GM12878 (cell line): ENCODE measurements at regions not wholly inside any gene's neighbourhood (a gene's known extent, or its start where the extent isn't known, plus 50 kb on each side); places are given as distances from the start of the nearest gene placed in this dataset.

Source experiments
- ATAC-seq: fragments of 200-7000 bp; cut with Tn5 transposase; 3 replicates; pipeline ENCODE4 v1.9.1; 2020; ENCODE audit warnings: mild to moderate bottlenecking, moderate library complexity
- BruUV-seq: library from RNA; stranded (reverse); fragments of 400-500 nt; replicated peaks from 2 replicates; lab custom pipeline; 2021; lab: Mats Ljungman, UMichigan
- CTCF ChIA-PET: fragments of 300-600 bp; sonication (Branson Sonifier 250); formaldehyde crosslinking; extraction: SDS; loops from one replicate; lab custom pipeline; 2021; ENCODE audit warnings: inconsistent platforms; lab: Yijun Ruan, JAX
- POLR2A ChIA-PET: fragments of 350-600 bp; formaldehyde crosslinking; extraction: SDS; loops from one replicate; lab custom pipeline; 2021; ENCODE audit warnings: inconsistent platforms; lab: Charles Lee
- RAD21 ChIA-PET: fragments of 300-600 bp; sonication (Branson Sonifier 250); formaldehyde crosslinking; loops from one replicate; lab custom pipeline; 2023; ENCODE audit warnings: antibody characterized with exemption; ENCODE audit not compliant: unreplicated experiment; lab: Charles Lee
- SMC1A ChIA-PET: fragments of 300-600 bp; sonication (Branson Sonifier 250); formaldehyde crosslinking; loops from one replicate; lab custom pipeline; 2023; ENCODE audit not compliant: unreplicated experiment, uncharacterized antibody; lab: Charles Lee
- DNase-seq: peaks from one replicate; pipeline ENCODE4 v3.0.0-alpha.2; 2011; ENCODE audit warnings: low read depth, low spot score
- FAIRE-seq: peaks from 3 replicates; lab custom pipeline; 2011; peaks lifted over from hg19 to GRCh38; lab: Jason Lieb, UNC
- H2AFZ ChIP-seq: 2 replicates; pipeline ENCODE4 v1.6.0; 2011; ENCODE audit warnings: low read depth, low read length, control low read depth; ENCODE audit not compliant: control insufficient read depth
- H3K27ac ChIP-seq: 2 replicates; pipeline ENCODE4 v1.5.1; 2011; ENCODE audit warnings: control low read depth; ENCODE audit not compliant: control insufficient read depth, insufficient read depth
- H3K27me3 ChIP-seq, 2 experiments: replicated peaks in 1 of 2; 2 replicates each; pipeline versions ENCODE4 v1.6.0 to v1.6.1; 2011; ENCODE audit warnings: low read length in 1 of 2; ENCODE audit not compliant: control insufficient read depth in 2 of 2, insufficient read depth in 2 of 2
- H3K36me3 ChIP-seq, 2 experiments: 2 replicates each; pipeline ENCODE4 v1.5.1; 2011; ENCODE audit warnings: low read length in 1 of 2; ENCODE audit not compliant: control insufficient read depth in 2 of 2, insufficient read depth in 2 of 2
- H3K4me1 ChIP-seq: 2 replicates; pipeline ENCODE4 v1.6.1; 2011; ENCODE audit warnings: mild to moderate bottlenecking, low read length, moderate library complexity, mixed read lengths; ENCODE audit not compliant: control insufficient read depth, insufficient read depth
- H3K4me2 ChIP-seq: 2 replicates; pipeline ENCODE4 v1.6.0; 2011; ENCODE audit warnings: control low read depth; ENCODE audit not compliant: control insufficient read depth, insufficient read depth
- H3K4me3 ChIP-seq: fragments of 200-600 bp; sonication (generic); 2 replicates; pipeline ENCODE4 v1.5.1; 2016
- H3K79me2 ChIP-seq: 2 replicates; pipeline ENCODE4 v1.6.0; 2011; ENCODE audit warnings: low read length; ENCODE audit not compliant: control insufficient read depth, insufficient read depth
- H3K9ac ChIP-seq: 2 replicates; pipeline ENCODE4 v1.8.0; 2011; ENCODE audit warnings: low read length, control low read depth, mixed read lengths; ENCODE audit not compliant: control insufficient read depth, insufficient read depth
- H3K9me3 ChIP-seq: replicated peaks from 3 replicates; pipeline ENCODE4 v1.5.1; 2011; ENCODE audit warnings: mild to moderate bottlenecking, low read length; ENCODE audit not compliant: control insufficient read depth, insufficient read depth
- H4K20me1 ChIP-seq: 2 replicates; pipeline ENCODE4 v1.6.0; 2011; ENCODE audit not compliant: control insufficient read depth, insufficient read depth
- BCLAF1 ChIP-seq: fragments of 450-650 bp; IDR thresholded peaks from 2 replicates; pipeline ENCODE4 v1.6.1; 2017; ENCODE audit warnings: antibody characterized with exemption, mild to moderate bottlenecking, moderate library complexity
- CHD1 ChIP-seq: IDR thresholded peaks from 2 replicates; pipeline ENCODE4 v1.6.1; 2012; ENCODE audit warnings: low read depth, low read length, improper control_type of control experiment
- CREM ChIP-seq: IDR thresholded peaks from 2 replicates; pipeline ENCODE4 v1.6.1; 2014; ENCODE audit warnings: antibody characterized with exemption, low read depth
- EGR1 ChIP-seq, 2 experiments: IDR thresholded peaks; 1 replicate in 1 of 2; 2 replicates in 1 of 2; pipeline ENCODE4 v1.6.1; 2011 to 2012; ENCODE audit warnings: low read depth in 2 of 2, low read length in 2 of 2, borderline replicate concordance in 1 of 2, mild to moderate bottlenecking in 1 of 2, moderate library complexity in 1 of 2
- ELK1 ChIP-seq: IDR thresholded peaks from 2 replicates; pipeline ENCODE4 v1.6.1; 2012; ENCODE audit warnings: low read depth, low read length, improper control_type of control experiment
- EZH2 ChIP-seq: IDR thresholded peaks from 2 replicates; pipeline ENCODE4 v1.6.1; 2012; ENCODE audit warnings: low read depth, mild to moderate bottlenecking, control low read depth, inconsistent platforms, low read length, borderline replicate concordance; ENCODE audit not compliant: control insufficient read depth
- HSF1 ChIP-seq: fragments of 150-350 bp; IDR thresholded peaks from 2 replicates; pipeline ENCODE4 v1.6.1; 2014; ENCODE audit warnings: mild to moderate bottlenecking, low read depth, low read length
- KDM1A ChIP-seq: fragments of 200-600 bp; sonication (generic); IDR thresholded peaks from 2 replicates; pipeline ENCODE4 v1.6.1; 2016; ENCODE audit warnings: borderline replicate concordance
- NFIC ChIP-seq: IDR thresholded peaks from 2 replicates; pipeline ENCODE4 v1.6.1; 2012; ENCODE audit warnings: low read depth, mild to moderate bottlenecking, inconsistent platforms, low read length, moderate library complexity
- RB1 ChIP-seq: fragments of 450-650 bp; formaldehyde crosslinking; IDR thresholded peaks from 2 replicates; pipeline ENCODE4 v1.6.1; 2017; ENCODE audit warnings: mild to moderate bottlenecking, borderline replicate concordance
- RBBP5 ChIP-seq: fragments of 200-600 bp; sonication (generic); conservative IDR thresholded peaks from 2 replicates; pipeline ENCODE4 v1.6.1; 2016
- SKIL ChIP-seq: fragments of 450-650 bp; IDR thresholded peaks from 2 replicates; pipeline ENCODE4 v1.6.1; 2017; ENCODE audit warnings: mild to moderate bottlenecking, low read depth, inconsistent platforms; ENCODE audit not compliant: poor library complexity, severe bottlenecking
- TBL1XR1 ChIP-seq: IDR thresholded peaks from 2 replicates; pipeline ENCODE4 v1.6.1; 2012; ENCODE audit warnings: low read depth, low read length, improper control_type of control experiment
- WRNIP1 ChIP-seq: IDR thresholded peaks from 2 replicates; pipeline ENCODE4 v1.6.1; 2011; ENCODE audit warnings: low read depth, low read length, improper control_type of control experiment, borderline replicate concordance
- ZZZ3 ChIP-seq: IDR thresholded peaks from 2 replicates; pipeline ENCODE4 v1.6.1; 2011; ENCODE audit warnings: low read depth; ENCODE audit not compliant: control insufficient read depth, insufficient read length
- WGBS: methylation state at CpG from one replicate; pipeline ENCODE4 v1.1.6; 2016; ENCODE audit warnings: low lambda C conversion rate; ENCODE audit not compliant: insufficient replicate concordance, insufficient coverage; ENCODE audit errors: missing lambda C conversion rate; 5-methylcytosine and 5-hydroxymethylcytosine counted together
- in situ Hi-C: fragments of 300-500 bp; cut with MboI; formaldehyde crosslinking; loops from 9 replicates; pipeline ENCODE4 v1.14.3; 2018; ENCODE audit warnings: mixed read lengths
- intact Hi-C: fragments of 100-400 bp; cut with micrococcal nuclease; formaldehyde crosslinking; loops from one replicate; pipeline ENCODE4 v1.14.2; 2022; ENCODE audit not compliant: unreplicated experiment

GRCh38 chr13:71325556-71325955, 541.4 kb downstream of the DACH1 start (continued):
- no peak for TF ChIP-seq SKIL
- no peak for TF ChIP-seq EZH2
- no peak for TF ChIP-seq ZZZ3
- TF ChIP-seq CHD1: no peak

GRCh38 chr13:71323266-71323665, 543.7 kb downstream of the DACH1 start:
- POLR2A ChIA-PET: no interaction called here
- Histone ChIP-seq H3K4me1 (no peaks in the 10 kb centered on the region), H3K27me3 (no peaks in the 10 kb centered on the region), H3K36me3 (no peaks in the 10 kb centered on the region), H3K9ac (no peak overlapping the region), H3K9me3 (no peaks in the 10 kb centered on the region), H4K20me1 (no peaks in the 10 kb centered on the region), H3K4me3 (no peak overlapping the region), H3K4me2 (no peak overlapping the region), H3K27ac (no peak overlapping the region), H2AFZ (no peak overlapping the region), H3K79me2 (no peaks in the 10 kb centered on the region)
- in situ Hi-C loops: no loop called here
- SMC1A ChIA-PET: interaction anchor here (0.9 to 1.1 kb wide), 2 partner anchors 11 to 371 kb away, joined by 3 read pairs; no protein-coding TSS in a partner anchor
- BruUV-seq: no TSS peak
- CTCF ChIA-PET: interaction anchor here (1.4 kb wide), 1 partner anchor 15 kb away, joined by 3 read pairs; no protein-coding TSS in a partner anchor
- intact Hi-C loops: loop anchor here (10.0 kb wide), 1 partner anchor 552 kb away; no protein-coding TSS in a partner anchor
- FAIRE-seq (no peak), ATAC-seq (no peak), DNase-seq (no peak)
- WGBS: 76% methylated on average over 5 of the region's 5 CpGs
- RAD21 ChIA-PET: no interaction called here
- no peak for TF ChIP-seq ZZZ3
- TF ChIP-seq CREM: no peak
- no peak for TF ChIP-seq RB1
- TF ChIP-seq WRNIP1: no peak
- no peak for TF ChIP-seq RBBP5
- no peak for TF ChIP-seq ELK1
- no peak for TF ChIP-seq EGR1 (IDR thresholded peaks at IDR 0.05; ENCODE audit: borderline replicate concordance in 1 of 2, low read depth in 2 of 2, low read length in 2 of 2)
- no peak for TF ChIP-seq TBL1XR1
- TF ChIP-seq KDM1A: no peak
- no peak for TF ChIP-seq BCLAF1
- no peak for TF ChIP-seq NFIC
- no peak for TF ChIP-seq HSF1
